Thoracic aorta (tissue), 2 donors: ENCODE measurements at regions not wholly inside any gene's neighbourhood (a gene's known extent, or its start where the extent isn't known, plus 50 kb on each side); places are given as distances from the start of the nearest gene placed in this dataset.

Experiments
- ATAC-seq: fragments of 150-250 bp; one replicate; pipeline ENCODE4 v1.8.0; 2017; ENCODE audit warnings: low read depth; ENCODE audit not compliant: insufficient number of reproducible peaks, low FRiP score
- DNase-seq: peaks from one replicate; pipeline ENCODE4 v3.0.0-alpha.2; 2020; ENCODE audit warnings: low spot score
- H3K27ac ChIP-seq, 2 donors: fragments of 200-600 bp; sonication (generic); 1 replicate in 1 of 2; 2 replicates in 1 of 2; pipeline ENCODE4 v1.5.1; 2016; ENCODE audit warnings: mild to moderate bottlenecking in 2 of 2, moderate library complexity in 2 of 2
- H3K27me3 ChIP-seq: fragments of 200-600 bp; sonication (generic); replicated peaks from 2 replicates; pipeline ENCODE4 v1.6.0; 2016; ENCODE audit warnings: mild to moderate bottlenecking; ENCODE audit not compliant: insufficient read depth
- H3K36me3 ChIP-seq: fragments of 200-600 bp; sonication (generic); one replicate; pipeline ENCODE4 v1.5.1; 2016
- H3K4me1 ChIP-seq, 2 donors: fragments of 200-600 bp; sonication (generic); 1 replicate in 1 of 2; 2 replicates in 1 of 2; pipeline versions ENCODE4 v1.5.1 to v1.6.0; 2016; ENCODE audit warnings: low read depth in 2 of 2, mild to moderate bottlenecking in 1 of 2; ENCODE audit not compliant: control insufficient read depth in 1 of 2
- H3K4me3 ChIP-seq: fragments of 200-600 bp; sonication (generic); 2 replicates; pipeline ENCODE4 v1.5.1; 2016; ENCODE audit warnings: mild to moderate bottlenecking
- H3K9me3 ChIP-seq: fragments of 200-600 bp; sonication (generic); 2 replicates; pipeline ENCODE4 v1.5.1; 2016
- TF ChIP-seq, protein P1 (sequence below): fragments of 200-600 bp; sonication (generic); IDR thresholded peaks from one replicate; pipeline ENCODE4 v1.5.1; 2019; ENCODE audit warnings: antibody characterized with exemption

DNA sequence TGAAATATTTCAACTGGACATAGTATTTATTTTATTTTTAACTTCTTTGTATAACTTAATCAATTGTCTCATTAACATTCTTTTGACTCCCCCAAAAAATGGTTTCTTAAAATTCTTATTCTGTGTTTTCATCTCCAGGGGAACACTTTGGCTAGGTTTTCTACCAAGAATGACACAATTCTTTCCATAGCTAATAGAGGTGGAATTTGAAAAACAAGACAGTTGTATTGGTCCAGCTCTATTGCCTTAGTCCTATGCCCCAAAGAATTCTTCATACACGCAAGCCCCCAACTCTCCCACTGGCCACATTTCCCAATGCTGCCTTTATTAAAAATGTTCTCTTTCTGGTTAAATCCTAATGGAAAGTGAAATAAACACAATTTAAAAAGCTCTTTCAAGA, 104.7 kb upstream of the PKDCC start:
- no peak for ATAC-seq
- Histone ChIP-seq H3K9me3 (no peaks in the 10 kb centered on the region), H3K4me3 (no peak overlapping the region), H3K36me3 (no peaks in the 10 kb centered on the region), H3K27ac (no peak overlapping the region), H3K27me3 (no peaks in the 10 kb centered on the region), H3K4me1 (peaks cover 8 to 47% of the 10 kb centered on the region in 2 donors)
- TF ChIP-seq, protein P1, sequence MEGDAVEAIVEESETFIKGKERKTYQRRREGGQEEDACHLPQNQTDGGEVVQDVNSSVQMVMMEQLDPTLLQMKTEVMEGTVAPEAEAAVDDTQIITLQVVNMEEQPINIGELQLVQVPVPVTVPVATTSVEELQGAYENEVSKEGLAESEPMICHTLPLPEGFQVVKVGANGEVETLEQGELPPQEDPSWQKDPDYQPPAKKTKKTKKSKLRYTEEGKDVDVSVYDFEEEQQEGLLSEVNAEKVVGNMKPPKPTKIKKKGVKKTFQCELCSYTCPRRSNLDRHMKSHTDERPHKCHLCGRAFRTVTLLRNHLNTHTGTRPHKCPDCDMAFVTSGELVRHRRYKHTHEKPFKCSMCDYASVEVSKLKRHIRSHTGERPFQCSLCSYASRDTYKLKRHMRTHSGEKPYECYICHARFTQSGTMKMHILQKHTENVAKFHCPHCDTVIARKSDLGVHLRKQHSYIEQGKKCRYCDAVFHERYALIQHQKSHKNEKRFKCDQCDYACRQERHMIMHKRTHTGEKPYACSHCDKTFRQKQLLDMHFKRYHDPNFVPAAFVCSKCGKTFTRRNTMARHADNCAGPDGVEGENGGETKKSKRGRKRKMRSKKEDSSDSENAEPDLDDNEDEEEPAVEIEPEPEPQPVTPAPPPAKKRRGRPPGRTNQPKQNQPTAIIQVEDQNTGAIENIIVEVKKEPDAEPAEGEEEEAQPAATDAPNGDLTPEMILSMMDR, result no peak
- DNase-seq, result no peak

DNA sequence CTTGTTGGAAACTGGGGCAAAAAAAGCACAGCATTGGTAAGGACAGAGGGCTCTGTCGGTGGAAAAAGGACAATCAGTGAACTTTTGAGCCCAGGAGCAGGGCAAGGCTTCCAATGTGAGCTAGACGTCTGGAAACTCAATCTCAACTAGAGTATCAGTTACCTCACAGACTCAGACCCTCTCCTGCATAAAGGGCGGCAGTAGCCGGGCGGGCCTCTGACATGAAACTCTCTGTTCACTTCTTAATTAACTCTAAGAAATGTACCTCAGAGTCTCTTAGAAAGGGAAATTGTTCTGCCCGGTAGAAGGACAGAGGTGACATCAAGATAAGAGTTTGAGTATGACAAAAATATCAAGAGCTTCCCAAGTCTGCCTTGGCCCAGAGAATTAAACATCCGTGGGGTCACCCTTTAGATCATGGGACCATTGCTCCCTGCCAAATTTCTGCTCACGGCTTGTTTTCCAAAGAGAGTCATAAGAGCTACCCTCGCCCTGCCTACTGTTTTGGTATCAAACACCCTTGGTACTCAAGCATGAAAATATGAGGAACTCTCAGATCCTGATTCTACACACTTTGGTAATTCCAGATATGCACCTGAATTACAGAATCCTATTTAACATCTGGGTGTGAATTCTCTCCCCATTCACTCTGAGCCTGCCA, 103.5 kb upstream of the PKDCC start:
- peaks cover 6 to 41% of the 10 kb centered on the region in 2 donors for H3K4me1 ChIP-seq
- H3K36me3 ChIP-seq, result no peaks in the 10 kb centered on the region
- no peak for DNase-seq
- ATAC-seq, result no peak
- no peak overlapping the region for H3K27ac ChIP-seq
- no peak overlapping the region for H3K4me3 ChIP-seq
- no peaks in the 10 kb centered on the region for H3K27me3 ChIP-seq
- H3K9me3 ChIP-seq, result no peaks in the 10 kb centered on the region
- TF ChIP-seq, protein P1, result no peak

DNA sequence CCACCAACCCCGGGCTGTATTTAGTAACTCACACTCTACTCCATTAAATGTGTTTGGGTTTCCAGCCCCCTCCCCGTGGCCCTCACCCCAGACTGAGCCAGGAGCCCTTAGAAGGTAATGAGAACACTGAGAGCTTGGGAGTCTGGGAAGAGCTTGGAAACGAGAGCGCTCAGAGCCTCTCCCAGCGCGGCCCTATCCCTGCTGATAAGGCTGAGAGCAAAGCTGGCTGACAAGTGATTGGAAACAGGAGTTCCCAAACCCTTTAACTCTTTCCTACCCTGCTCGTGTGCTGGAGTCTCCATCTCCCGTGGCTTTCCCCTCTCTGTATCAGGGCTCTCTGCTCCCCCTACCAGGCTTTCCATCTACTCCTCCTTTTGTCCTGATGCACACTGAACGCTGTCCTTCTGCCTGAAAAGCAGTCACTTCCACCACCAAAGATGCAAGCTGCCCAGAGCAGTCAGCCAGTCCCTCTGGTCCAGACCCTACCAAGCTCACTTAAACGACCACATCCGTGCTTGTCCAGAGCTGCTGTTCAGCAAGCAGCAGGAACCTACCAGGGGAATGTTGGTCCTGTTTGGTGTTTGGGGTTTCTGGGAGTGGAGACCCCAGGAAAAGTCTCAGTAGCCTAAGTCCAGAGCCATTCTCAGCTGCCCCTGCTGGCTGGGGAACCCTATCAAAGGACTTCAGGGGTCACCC, 100.0 kb upstream of the PKDCC start:
- no peaks in the 10 kb centered on the region for H3K9me3 ChIP-seq
- no peak overlapping the region for H3K27ac ChIP-seq
- DNase-seq (no peak), ATAC-seq (no peak)
- no peaks in the 10 kb centered on the region for H3K36me3 ChIP-seq
- TF ChIP-seq, protein P1, result no peak
- H3K4me3 ChIP-seq, result no peak overlapping the region
- H3K27me3 ChIP-seq, result no peaks in the 10 kb centered on the region
- H3K4me1 ChIP-seq, result peaks cover 6 to 23% of the 10 kb centered on the region in 2 donors

DNA sequence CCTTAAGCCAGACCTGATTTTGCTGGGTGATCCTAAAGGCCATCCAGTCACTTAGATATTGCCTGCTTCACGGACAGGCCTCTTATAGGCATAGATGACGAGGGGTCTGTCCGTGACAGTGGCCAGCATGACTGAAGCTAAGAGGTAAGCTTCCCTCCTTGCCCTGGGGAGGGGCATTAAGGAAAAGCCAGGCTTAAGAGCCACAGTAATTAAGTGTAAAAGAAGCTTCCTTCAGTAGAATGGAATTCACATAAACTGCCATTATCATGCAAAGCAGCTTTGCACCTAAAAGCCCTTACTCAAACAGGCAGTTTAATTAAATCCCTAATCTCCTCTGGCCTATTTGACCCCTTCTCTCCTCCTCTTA, 99.4 kb upstream of the PKDCC start:
- Histone ChIP-seq H3K9me3 (no peaks in the 10 kb centered on the region), H3K4me1 (peaks cover 4 to 17% of the 10 kb centered on the region in 2 donors), H3K27ac (no peak overlapping the region), H3K27me3 (no peaks in the 10 kb centered on the region), H3K36me3 (no peaks in the 10 kb centered on the region), H3K4me3 (no peak overlapping the region)
- ATAC-seq, result no peak
- no peak for DNase-seq
- TF ChIP-seq, protein P1, result no peak

DNA sequence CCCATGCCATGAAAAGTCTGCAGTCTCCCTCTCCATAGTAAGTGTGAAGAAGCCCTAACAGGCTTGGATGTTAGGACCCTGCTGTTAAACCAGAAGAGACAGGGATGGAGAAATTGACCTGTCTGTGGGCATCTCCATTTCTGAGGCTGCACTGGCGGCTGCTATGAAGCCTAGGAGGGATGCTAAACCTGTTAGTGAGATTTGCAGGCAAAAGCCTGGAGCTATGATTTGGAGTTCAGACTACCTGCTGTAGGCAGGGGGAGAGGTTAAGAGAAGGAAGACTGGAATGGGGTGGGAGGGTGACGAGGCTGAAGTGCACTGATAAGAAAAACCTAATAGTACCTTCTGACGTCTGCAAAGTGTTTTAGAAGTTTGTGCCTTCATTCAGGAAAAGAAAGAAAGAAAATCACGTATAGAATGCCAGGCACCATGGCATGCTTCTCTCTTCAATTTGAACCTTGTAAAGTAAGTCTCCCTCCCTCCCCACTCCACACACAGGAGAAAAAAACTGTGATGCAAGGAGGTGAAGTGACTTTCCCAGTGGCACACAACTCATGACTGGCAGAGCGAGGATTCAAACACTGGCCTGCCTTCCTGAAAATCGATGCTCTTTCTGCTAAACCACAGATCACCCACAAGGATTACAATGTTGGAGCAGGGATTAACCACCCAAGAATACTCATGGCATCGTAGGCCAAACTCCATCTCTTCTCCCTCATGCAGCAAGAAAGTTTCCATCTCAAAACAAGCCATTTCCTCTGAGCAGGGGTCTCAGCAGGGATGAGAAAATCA, 98.5 kb upstream of the PKDCC start:
- ATAC-seq, result no peak
- TF ChIP-seq, protein P1, result no peak

More for the DNA sequence above, 98.5 kb upstream of the PKDCC start:
- DNase-seq, result no peak
- no peak overlapping the region for H3K27ac ChIP-seq
- no peaks in the 10 kb centered on the region for H3K27me3 ChIP-seq
- peaks cover 3 to 10% of the 10 kb centered on the region in 2 donors for H3K4me1 ChIP-seq
- H3K36me3 ChIP-seq, result no peaks in the 10 kb centered on the region
- H3K4me3 ChIP-seq, result no peak overlapping the region
- no peaks in the 10 kb centered on the region for H3K9me3 ChIP-seq
